Endothelial cell (in vitro differentiated cells): ENCODE measurements at regions not wholly inside any gene's neighbourhood (a gene's known extent, or its start where the extent isn't known, plus 50 kb on each side); places are given as distances from the start of the nearest gene placed in this dataset.

ENCODE experiments used
- DNase-seq: peaks from one replicate; pipeline ENCODE4 v3.0.0; 2021; ENCODE audit warnings: low spot score
- H3K27ac Mint-ChIP-seq: one replicate; pipeline ENCODE4 v1.8.0; 2021; ENCODE audit warnings: mixed read lengths, inconsistent platforms; ENCODE audit not compliant: unreplicated experiment
- H3K27me3 Mint-ChIP-seq: one replicate; pipeline ENCODE4 v1.8.0; 2021; ENCODE audit warnings: mild to moderate bottlenecking, moderate library complexity, mixed read lengths, inconsistent platforms; ENCODE audit not compliant: unreplicated experiment
- H3K36me3 Mint-ChIP-seq: one replicate; pipeline ENCODE4 v1.8.0; 2021; ENCODE audit warnings: mild to moderate bottlenecking, low read depth, mixed read lengths, inconsistent platforms; ENCODE audit not compliant: unreplicated experiment
- H3K4me1 Mint-ChIP-seq: one replicate; pipeline ENCODE4 v1.8.0; 2021; ENCODE audit warnings: mild to moderate bottlenecking, mixed read lengths, inconsistent platforms; ENCODE audit not compliant: unreplicated experiment
- H3K4me3 Mint-ChIP-seq: one replicate; pipeline ENCODE4 v1.8.0; 2021; ENCODE audit warnings: mild to moderate bottlenecking, mixed read lengths, inconsistent platforms; ENCODE audit not compliant: unreplicated experiment
- H3K9me3 Mint-ChIP-seq: one replicate; pipeline ENCODE4 v1.8.0; 2021; ENCODE audit warnings: mixed read lengths, inconsistent platforms; ENCODE audit not compliant: unreplicated experiment
- CTCF ChIP-seq: fragments of 200-600 bp; sonication (generic); IDR thresholded peaks from one replicate; pipeline ENCODE4 v1.5.0; 2021; ENCODE audit warnings: antibody characterized with exemption; ENCODE audit not compliant: unreplicated experiment

- TF ChIP-seq CTCF = no peak
- Mint-ChIP-seq H3K4me1 (no peaks in the 10 kb centered on the region), H3K27me3 (no peaks in the 10 kb centered on the region), H3K36me3 (no peaks in the 10 kb centered on the region), H3K4me3 (no peak overlapping the region), H3K27ac (no peak overlapping the region), H3K9me3 (peaks cover 7% of the 10 kb centered on the region)
- DNase-seq = no peak
Measured at GRCh38 chr5:166091931-166092330, 2199.5 kb upstream of the WWC1 start.

- H3K9me3 Mint-ChIP-seq = peaks cover 7% of the 10 kb centered on the region
- no peak for DNase-seq
- H3K27me3 Mint-ChIP-seq = no peaks in the 10 kb centered on the region
- TF ChIP-seq CTCF = no peak
- H3K4me1 Mint-ChIP-seq = no peaks in the 10 kb centered on the region
- H3K36me3 Mint-ChIP-seq = no peaks in the 10 kb centered on the region
- no peak overlapping the region for H3K4me3 Mint-ChIP-seq
- no peak overlapping the region for H3K27ac Mint-ChIP-seq
Measured at GRCh38 chr5:166093312-166093711, 2198.1 kb upstream of the WWC1 start.

GRCh38 chr5:166102947-166103346 lies 2188.5 kb upstream of the WWC1 start:
- H3K27ac Mint-ChIP-seq = no peak overlapping the region
- H3K36me3 Mint-ChIP-seq = no peaks in the 10 kb centered on the region
- no peaks in the 10 kb centered on the region for H3K9me3 Mint-ChIP-seq
- TF ChIP-seq CTCF = no peak
- no peaks in the 10 kb centered on the region for H3K4me1 Mint-ChIP-seq
- H3K4me3 Mint-ChIP-seq = no peak overlapping the region
- no peaks in the 10 kb centered on the region for H3K27me3 Mint-ChIP-seq
- DNase-seq = no peak

- peaks cover 18% of the 10 kb centered on the region for H3K4me1 Mint-ChIP-seq
- no peak for DNase-seq
- no peak for TF ChIP-seq CTCF
- H3K36me3 Mint-ChIP-seq = no peaks in the 10 kb centered on the region
- no peak overlapping the region for H3K27ac Mint-ChIP-seq
- H3K27me3 Mint-ChIP-seq = no peaks in the 10 kb centered on the region
- H3K4me3 Mint-ChIP-seq = no peak overlapping the region
- H3K9me3 Mint-ChIP-seq = no peaks in the 10 kb centered on the region
Measured at GRCh38 chr5:166111021-166111420, 2180.4 kb upstream of the WWC1 start.

- H3K4me3 Mint-ChIP-seq = no peak overlapping the region
- no peaks in the 10 kb centered on the region for H3K27me3 Mint-ChIP-seq
- no peaks in the 10 kb centered on the region for H3K36me3 Mint-ChIP-seq
- H3K27ac Mint-ChIP-seq = no peak overlapping the region
- no peak for TF ChIP-seq CTCF
- no peaks in the 10 kb centered on the region for H3K9me3 Mint-ChIP-seq
- H3K4me1 Mint-ChIP-seq = peaks cover 18% of the 10 kb centered on the region
- no peak for DNase-seq
Measured at GRCh38 chr5:166117072-166118066, 2174.1 kb upstream of the WWC1 start.
